Embryonic facial prominence (tissue), 1 donor: ENCODE measurements at regions not wholly inside any gene's neighbourhood (a gene's known extent, or its start where the extent isn't known, plus 50 kb on each side); places are given as distances from the start of the nearest gene placed in this dataset.

Source experiments
- DNase-seq: peaks from one replicate; pipeline ENCODE4 v3.0.0-alpha.2; 2016; ENCODE audit errors: extremely low spot score

GRCh38 chr4:123841447-123842121 lies 445.0 kb downstream of the SPRY1 start:
- DNase-seq = no peak

GRCh38 chr4:123843137-123843536 lies 446.5 kb downstream of the SPRY1 start:
- DNase-seq = no peak

- DNase-seq = no peak
Observed at GRCh38 chr4:123844374-123844773, 447.8 kb downstream of the SPRY1 start.

- DNase-seq = no peak
Observed at GRCh38 chr4:123846092-123846491, 449.5 kb downstream of the SPRY1 start.

- no peak for DNase-seq
Observed at GRCh38 chr4:123846561-123846960, 450.0 kb downstream of the SPRY1 start.

- DNase-seq = no peak
Observed at GRCh38 chr4:123848606-123849005, 452.0 kb downstream of the SPRY1 start.

GRCh38 chr4:123849495-123849894 lies 452.9 kb downstream of the SPRY1 start:
- DNase-seq = no peak

GRCh38 chr4:123851521-123851920 lies 454.9 kb downstream of the SPRY1 start:
- DNase-seq = no peak

- DNase-seq = no peak
Observed at GRCh38 chr4:123853651-123854050, 457.1 kb downstream of the SPRY1 start.

- no peak for DNase-seq
Observed at GRCh38 chr4:123856689-123857545, 460.3 kb downstream of the SPRY1 start.

GRCh38 chr4:123858465-123858864 lies 461.9 kb downstream of the SPRY1 start:
- DNase-seq = no peak

- no peak for DNase-seq
Observed at GRCh38 chr4:123862812-123863211, 466.2 kb downstream of the SPRY1 start.

GRCh38 chr4:123866796-123867195 lies 470.2 kb downstream of the SPRY1 start:
- no peak for DNase-seq

GRCh38 chr4:123867910-123868587 lies 471.5 kb downstream of the SPRY1 start:
- no peak for DNase-seq

GRCh38 chr4:123869286-123870215 lies 473.0 kb downstream of the SPRY1 start:
- no peak for DNase-seq

- no peak for DNase-seq
Observed at GRCh38 chr4:123870216-123870876, 473.8 kb downstream of the SPRY1 start.

GRCh38 chr4:123871341-123871740 lies 474.7 kb downstream of the SPRY1 start:
- DNase-seq = no peak

- no peak for DNase-seq
Observed at GRCh38 chr4:123874063-123874462, 477.5 kb downstream of the SPRY1 start.

- no peak for DNase-seq
Observed at GRCh38 chr4:123876143-123876542, 479.5 kb downstream of the SPRY1 start.

- DNase-seq = no peak
Observed at GRCh38 chr4:123876671-123877101, 480.1 kb downstream of the SPRY1 start.

GRCh38 chr4:123877551-123877950 lies 481.0 kb downstream of the SPRY1 start:
- no peak for DNase-seq
